Stomach (tissue), 4 donors: ENCODE measurements at regions not wholly inside any gene's neighbourhood (a gene's known extent, or its start where the extent isn't known, plus 50 kb on each side); places are given as distances from the start of the nearest gene placed in this dataset.

Source experiments
- EP300 ChIP-seq: sonication (generic); formaldehyde crosslinking; IDR thresholded peaks from one replicate; pipeline ENCODE4 v1.6.1; 2017; ENCODE audit warnings: antibody characterized with exemption
- POLR2AphosphoS5 ChIP-seq, 3 donors: sonication (generic); formaldehyde crosslinking; IDR thresholded peaks; one replicate each; pipeline ENCODE4 v1.6.1; 2016; ENCODE audit warnings: antibody characterized with exemption in 3 of 3
- TF ChIP-seq, protein P1 (sequence below), 7 experiments: fragments of 450-650 bp in 4 of 7; fragments of 200-600 bp in 3 of 7; sonication (generic) in 3 of 7; IDR thresholded peaks; one replicate each; pipeline ENCODE4 v1.5.1; 2016 to 2019; ENCODE audit warnings: antibody characterized with exemption in 7 of 7, control low read depth in 2 of 7, mild to moderate bottlenecking in 1 of 7

DNA sequence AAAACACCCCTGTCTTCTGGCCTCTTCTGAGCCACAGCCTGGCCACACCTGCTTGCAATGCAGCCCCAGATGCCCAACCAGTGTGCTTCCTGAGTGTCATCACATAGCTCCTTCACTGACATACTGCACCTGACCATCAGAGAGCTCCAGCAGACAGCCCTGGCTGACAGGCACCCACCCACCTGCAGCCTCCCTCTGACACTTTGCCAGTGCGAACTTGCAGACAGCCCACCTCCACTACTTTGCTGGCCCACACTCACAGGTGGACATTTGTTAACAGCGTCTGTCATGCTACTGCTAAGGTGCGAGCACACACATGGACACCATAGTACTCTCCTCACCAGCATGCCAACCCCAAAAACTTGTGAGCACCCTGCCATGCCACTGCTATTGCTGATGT is 740.1 kb downstream of the DNAJB9 start:
- TF ChIP-seq, protein P1, sequence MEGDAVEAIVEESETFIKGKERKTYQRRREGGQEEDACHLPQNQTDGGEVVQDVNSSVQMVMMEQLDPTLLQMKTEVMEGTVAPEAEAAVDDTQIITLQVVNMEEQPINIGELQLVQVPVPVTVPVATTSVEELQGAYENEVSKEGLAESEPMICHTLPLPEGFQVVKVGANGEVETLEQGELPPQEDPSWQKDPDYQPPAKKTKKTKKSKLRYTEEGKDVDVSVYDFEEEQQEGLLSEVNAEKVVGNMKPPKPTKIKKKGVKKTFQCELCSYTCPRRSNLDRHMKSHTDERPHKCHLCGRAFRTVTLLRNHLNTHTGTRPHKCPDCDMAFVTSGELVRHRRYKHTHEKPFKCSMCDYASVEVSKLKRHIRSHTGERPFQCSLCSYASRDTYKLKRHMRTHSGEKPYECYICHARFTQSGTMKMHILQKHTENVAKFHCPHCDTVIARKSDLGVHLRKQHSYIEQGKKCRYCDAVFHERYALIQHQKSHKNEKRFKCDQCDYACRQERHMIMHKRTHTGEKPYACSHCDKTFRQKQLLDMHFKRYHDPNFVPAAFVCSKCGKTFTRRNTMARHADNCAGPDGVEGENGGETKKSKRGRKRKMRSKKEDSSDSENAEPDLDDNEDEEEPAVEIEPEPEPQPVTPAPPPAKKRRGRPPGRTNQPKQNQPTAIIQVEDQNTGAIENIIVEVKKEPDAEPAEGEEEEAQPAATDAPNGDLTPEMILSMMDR (IDR thresholded peaks at IDR 0.05) = no peak
- TF ChIP-seq POLR2AphosphoS5 (IDR thresholded peaks at IDR 0.05) = no peak
- TF ChIP-seq EP300 = no peak
